Sigmoid colon (tissue), 4 donors: ENCODE measurements at regions not wholly inside any gene's neighbourhood (a gene's known extent, or its start where the extent isn't known, plus 50 kb on each side); places are given as distances from the start of the nearest gene placed in this dataset.

Source experiments
- EP300 ChIP-seq, 4 donors: sonication (generic); formaldehyde crosslinking; IDR thresholded peaks; one replicate each; pipeline ENCODE4 v1.6.1; 2017; ENCODE audit warnings: antibody characterized with exemption in 4 of 4
- POLR2AphosphoS5 ChIP-seq, 4 donors: sonication (generic); formaldehyde crosslinking; IDR thresholded peaks; one replicate each; pipeline ENCODE4 v1.6.1; 2017; ENCODE audit warnings: antibody characterized with exemption in 4 of 4
- TF ChIP-seq, protein P1 (sequence below), 4 experiments: fragments of 450-650 bp in 3 of 4; fragments of 200-600 bp in 1 of 4; IDR thresholded peaks; one replicate each; pipeline ENCODE4 v1.5.1; 2016 to 2019; ENCODE audit warnings: antibody characterized with exemption in 4 of 4, mild to moderate bottlenecking in 3 of 4, moderate library complexity in 2 of 4

GRCh38 chrX:35741142-35741541 lies 57.0 kb upstream of the MAGEB16 start:
- TF ChIP-seq POLR2AphosphoS5 (IDR thresholded peaks at IDR 0.05) (no peak), EP300 (IDR thresholded peaks at IDR 0.05) (no peak)
- TF ChIP-seq, protein P1, sequence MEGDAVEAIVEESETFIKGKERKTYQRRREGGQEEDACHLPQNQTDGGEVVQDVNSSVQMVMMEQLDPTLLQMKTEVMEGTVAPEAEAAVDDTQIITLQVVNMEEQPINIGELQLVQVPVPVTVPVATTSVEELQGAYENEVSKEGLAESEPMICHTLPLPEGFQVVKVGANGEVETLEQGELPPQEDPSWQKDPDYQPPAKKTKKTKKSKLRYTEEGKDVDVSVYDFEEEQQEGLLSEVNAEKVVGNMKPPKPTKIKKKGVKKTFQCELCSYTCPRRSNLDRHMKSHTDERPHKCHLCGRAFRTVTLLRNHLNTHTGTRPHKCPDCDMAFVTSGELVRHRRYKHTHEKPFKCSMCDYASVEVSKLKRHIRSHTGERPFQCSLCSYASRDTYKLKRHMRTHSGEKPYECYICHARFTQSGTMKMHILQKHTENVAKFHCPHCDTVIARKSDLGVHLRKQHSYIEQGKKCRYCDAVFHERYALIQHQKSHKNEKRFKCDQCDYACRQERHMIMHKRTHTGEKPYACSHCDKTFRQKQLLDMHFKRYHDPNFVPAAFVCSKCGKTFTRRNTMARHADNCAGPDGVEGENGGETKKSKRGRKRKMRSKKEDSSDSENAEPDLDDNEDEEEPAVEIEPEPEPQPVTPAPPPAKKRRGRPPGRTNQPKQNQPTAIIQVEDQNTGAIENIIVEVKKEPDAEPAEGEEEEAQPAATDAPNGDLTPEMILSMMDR (IDR thresholded peaks at IDR 0.05) = no peak
